Activated naive CD4-positive, alpha-beta T cell treated with anti-CD3 and anti-CD28 coated beads, Interleukin-2, amount 50 U/mL, for 24 hours (primary cell): ENCODE measurements at regions not wholly inside any gene's neighbourhood (a gene's known extent, or its start where the extent isn't known, plus 50 kb on each side); places are given as distances from the start of the nearest gene placed in this dataset.

Experiments
- H3K27ac Mint-ChIP-seq: one replicate; pipeline ENCODE4 v1.8.0; 2021; ENCODE audit warnings: mild to moderate bottlenecking, mixed read lengths
- H3K27me3 Mint-ChIP-seq: one replicate; pipeline ENCODE4 v1.8.0; 2021; ENCODE audit warnings: mixed read lengths
- H3K36me3 Mint-ChIP-seq: one replicate; pipeline ENCODE4 v1.8.0; 2021; ENCODE audit warnings: mixed read lengths
- H3K4me1 Mint-ChIP-seq: one replicate; pipeline ENCODE4 v1.8.0; 2021; ENCODE audit warnings: mixed read lengths
- H3K4me3 Mint-ChIP-seq: one replicate; pipeline ENCODE4 v1.8.0; 2021; ENCODE audit warnings: mild to moderate bottlenecking, mixed read lengths
- H3K9me3 Mint-ChIP-seq: one replicate; pipeline ENCODE4 v1.8.0; 2021; ENCODE audit warnings: mixed read lengths

- Mint-ChIP-seq H3K27ac (no peak overlapping the region), H3K4me1 (no peaks in the 10 kb centered on the region), H3K4me3 (no peak overlapping the region), H3K36me3 (no peaks in the 10 kb centered on the region), H3K27me3 (peaks cover 3% of the 10 kb centered on the region), H3K9me3 (no peaks in the 10 kb centered on the region)
These were observed 178.5 kb upstream of the RNF32 start for GRCh38 chr7:156461881-156462665.

GRCh38 chr7:156460858-156461627 lies 179.5 kb upstream of the RNF32 start:
- H3K27me3 Mint-ChIP-seq: peaks cover 3% of the 10 kb centered on the region
- no peaks in the 10 kb centered on the region for H3K4me1 Mint-ChIP-seq
- no peak overlapping the region for H3K4me3 Mint-ChIP-seq
- no peaks in the 10 kb centered on the region for H3K9me3 Mint-ChIP-seq
- no peak overlapping the region for H3K27ac Mint-ChIP-seq
- no peaks in the 10 kb centered on the region for H3K36me3 Mint-ChIP-seq

DNA sequence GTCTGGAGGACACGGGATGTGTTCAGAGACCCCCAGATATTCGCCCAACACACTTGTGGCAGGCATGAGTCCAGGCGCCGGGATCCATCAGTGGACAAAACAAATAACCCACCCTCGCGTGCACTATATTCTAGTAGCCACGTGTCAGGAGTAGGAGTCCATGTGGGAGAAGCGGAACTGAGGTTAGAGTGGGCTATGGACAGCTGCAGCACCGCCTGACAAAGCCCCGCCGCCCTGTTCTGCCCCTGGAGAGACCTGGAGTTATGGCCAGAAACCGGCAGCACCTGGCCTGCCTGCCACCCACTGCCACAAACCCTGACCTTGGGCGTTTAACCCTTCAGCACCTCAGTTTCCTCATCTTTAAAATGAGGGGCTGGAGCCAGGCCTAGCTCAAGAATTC lies 181.0 kb upstream of the RNF32 start:
- no peak overlapping the region for H3K4me3 Mint-ChIP-seq
- H3K4me1 Mint-ChIP-seq: no peaks in the 10 kb centered on the region
- H3K9me3 Mint-ChIP-seq: no peaks in the 10 kb centered on the region
- peaks cover 3% of the 10 kb centered on the region for H3K27me3 Mint-ChIP-seq
- no peaks in the 10 kb centered on the region for H3K36me3 Mint-ChIP-seq
- H3K27ac Mint-ChIP-seq: no peak overlapping the region

GRCh38 chr7:156459067-156459466 lies 181.5 kb upstream of the RNF32 start:
- Mint-ChIP-seq H3K36me3 (no peaks in the 10 kb centered on the region), H3K27me3 (peaks cover 3% of the 10 kb centered on the region), H3K4me3 (no peak overlapping the region), H3K27ac (no peak overlapping the region), H3K4me1 (no peaks in the 10 kb centered on the region), H3K9me3 (no peaks in the 10 kb centered on the region)

- Mint-ChIP-seq H3K27me3 (peaks cover 3% of the 10 kb centered on the region), H3K4me3 (no peak overlapping the region), H3K36me3 (no peaks in the 10 kb centered on the region), H3K9me3 (no peaks in the 10 kb centered on the region), H3K27ac (no peak overlapping the region), H3K4me1 (no peaks in the 10 kb centered on the region)
These were observed 182.6 kb upstream of the RNF32 start for GRCh38 chr7:156458011-156458410.

DNA sequence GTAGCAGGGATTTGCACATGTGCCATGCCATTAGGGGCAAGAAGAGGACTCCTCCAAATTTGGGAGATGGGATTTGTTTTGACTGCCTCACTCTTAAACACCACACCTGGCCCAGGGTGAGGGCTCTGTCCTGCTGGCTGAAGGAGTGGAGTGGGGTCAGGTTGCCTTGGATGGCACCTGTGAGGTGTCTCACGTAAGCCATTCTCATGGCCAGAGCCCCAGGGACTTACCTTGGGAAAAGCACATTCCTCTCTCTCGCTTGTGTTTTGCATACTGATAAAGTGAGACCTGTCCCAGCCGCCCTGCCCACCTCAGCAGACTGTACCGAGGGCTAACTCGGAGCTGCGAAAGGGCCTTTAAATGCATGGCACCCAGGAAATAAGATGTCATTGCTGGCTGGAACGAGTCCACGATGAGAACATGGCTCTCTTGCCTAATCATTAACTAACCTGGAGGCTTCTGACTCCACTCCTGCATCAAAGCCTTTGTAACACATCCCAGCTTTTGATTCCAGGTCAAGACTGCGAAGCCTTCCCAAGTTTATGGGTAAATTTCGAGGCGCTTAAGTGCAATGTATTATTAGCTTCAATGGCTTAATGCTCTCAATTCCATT lies 184.0 kb upstream of the RNF32 start:
- Mint-ChIP-seq H3K27me3 (peaks cover 3% of the 10 kb centered on the region), H3K9me3 (no peaks in the 10 kb centered on the region), H3K36me3 (no peaks in the 10 kb centered on the region), H3K4me1 (no peaks in the 10 kb centered on the region), H3K27ac (no peak overlapping the region), H3K4me3 (no peak overlapping the region)

- Mint-ChIP-seq H3K36me3 (no peaks in the 10 kb centered on the region), H3K27me3 (peaks cover 3% of the 10 kb centered on the region), H3K9me3 (no peaks in the 10 kb centered on the region), H3K4me1 (no peaks in the 10 kb centered on the region), H3K4me3 (no peak overlapping the region), H3K27ac (no peak overlapping the region)
These were observed 184.5 kb upstream of the RNF32 start for GRCh38 chr7:156456032-156456431.

DNA sequence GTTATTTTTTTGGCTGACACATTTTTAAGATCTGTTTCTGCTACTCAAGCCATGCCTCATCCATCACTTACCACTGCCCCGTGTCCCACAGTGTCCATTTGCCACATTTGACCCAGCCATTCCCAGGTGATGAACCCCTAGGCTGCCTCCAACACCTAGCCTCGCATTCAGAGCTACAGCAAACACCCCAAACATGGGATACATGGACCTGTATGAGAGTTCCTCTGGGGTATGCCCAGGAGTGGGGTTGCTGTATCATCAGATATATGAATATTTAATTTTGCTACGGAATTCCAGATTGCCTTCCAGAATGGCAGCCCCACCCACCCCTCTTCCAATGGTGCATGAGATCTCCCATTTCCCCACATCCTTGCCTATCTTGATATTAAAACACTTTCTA lies 190.1 kb upstream of the RNF32 start:
- H3K27me3 Mint-ChIP-seq: no peaks in the 10 kb centered on the region
- H3K4me3 Mint-ChIP-seq: no peak overlapping the region
- H3K27ac Mint-ChIP-seq: no peak overlapping the region
- no peaks in the 10 kb centered on the region for H3K4me1 Mint-ChIP-seq
- H3K36me3 Mint-ChIP-seq: no peaks in the 10 kb centered on the region
- H3K9me3 Mint-ChIP-seq: no peaks in the 10 kb centered on the region

DNA sequence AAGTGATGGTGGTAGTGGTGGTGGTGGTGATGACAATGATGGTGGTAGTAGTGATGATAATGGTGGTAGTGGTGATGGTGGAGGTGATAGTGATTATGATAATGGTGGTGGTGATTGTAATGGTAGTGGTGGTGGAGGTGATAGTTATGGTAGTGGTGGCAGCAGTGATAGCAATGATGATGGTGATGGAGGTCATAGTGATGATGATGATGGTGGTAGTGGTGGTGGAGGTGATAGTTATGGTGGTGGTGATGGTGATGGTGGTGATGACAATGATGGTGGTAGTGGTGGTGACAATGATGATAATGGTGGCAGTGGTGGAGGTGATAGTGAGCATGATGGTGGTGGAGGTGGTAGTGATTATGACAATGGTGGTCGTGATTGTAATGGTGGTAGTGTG lies 191.7 kb upstream of the RNF32 start:
- no peak overlapping the region for H3K4me3 Mint-ChIP-seq
- no peak overlapping the region for H3K27ac Mint-ChIP-seq
- no peaks in the 10 kb centered on the region for H3K4me1 Mint-ChIP-seq

GRCh38 chr7:156446990-156447389 lies 193.6 kb upstream of the RNF32 start:
- H3K36me3 Mint-ChIP-seq: no peaks in the 10 kb centered on the region
- H3K4me1 Mint-ChIP-seq: no peaks in the 10 kb centered on the region
- no peak overlapping the region for H3K4me3 Mint-ChIP-seq
- no peak overlapping the region for H3K27ac Mint-ChIP-seq
- peaks cover 5% of the 10 kb centered on the region for H3K27me3 Mint-ChIP-seq
- H3K9me3 Mint-ChIP-seq: no peaks in the 10 kb centered on the region

More for the DNA sequence above, 191.7 kb upstream of the RNF32 start:
- Mint-ChIP-seq H3K9me3 (no peaks in the 10 kb centered on the region), H3K36me3 (no peaks in the 10 kb centered on the region), H3K27me3 (peaks cover 2% of the 10 kb centered on the region)

DNA sequence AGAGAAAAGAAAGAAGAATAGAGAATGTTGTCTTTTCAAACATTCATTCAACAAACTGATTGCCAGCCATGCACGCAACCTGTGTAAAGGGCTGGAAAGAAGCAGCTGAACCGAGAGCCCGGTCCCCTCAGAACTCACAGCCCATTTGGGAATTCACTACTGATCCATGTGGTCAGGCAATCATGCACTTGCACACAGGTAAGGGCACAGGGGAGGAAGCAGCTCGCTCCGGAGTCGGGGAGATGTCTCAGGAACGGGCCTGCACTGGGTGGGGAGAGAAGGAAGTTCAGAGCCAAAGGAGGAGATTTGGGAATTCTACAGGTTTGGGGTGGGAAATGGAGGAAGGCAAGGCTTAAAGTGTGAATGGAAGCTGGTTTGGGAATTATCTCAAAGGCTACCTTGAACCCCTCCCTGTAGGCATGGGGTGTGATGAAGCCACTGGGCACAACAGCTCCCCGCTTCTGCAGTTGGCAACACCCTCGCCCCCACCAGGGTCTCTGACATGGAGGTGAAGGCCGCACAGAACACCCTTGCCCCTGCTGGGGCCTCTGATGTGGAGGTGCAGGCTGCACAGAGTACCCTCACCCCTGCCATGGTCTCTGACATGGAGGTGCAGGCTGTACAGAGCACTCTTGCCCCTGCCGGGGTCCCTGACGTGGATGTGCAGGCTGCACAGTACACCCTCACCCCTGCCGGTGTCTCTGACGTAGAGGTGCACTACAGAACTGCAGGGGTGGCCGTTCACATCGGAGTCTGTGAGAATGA lies 194.4 kb upstream of the RNF32 start:
- Mint-ChIP-seq H3K4me3 (no peak overlapping the region), H3K4me1 (no peaks in the 10 kb centered on the region), H3K9me3 (no peaks in the 10 kb centered on the region), H3K27ac (no peak overlapping the region), H3K27me3 (peaks cover 5% of the 10 kb centered on the region), H3K36me3 (no peaks in the 10 kb centered on the region)

DNA sequence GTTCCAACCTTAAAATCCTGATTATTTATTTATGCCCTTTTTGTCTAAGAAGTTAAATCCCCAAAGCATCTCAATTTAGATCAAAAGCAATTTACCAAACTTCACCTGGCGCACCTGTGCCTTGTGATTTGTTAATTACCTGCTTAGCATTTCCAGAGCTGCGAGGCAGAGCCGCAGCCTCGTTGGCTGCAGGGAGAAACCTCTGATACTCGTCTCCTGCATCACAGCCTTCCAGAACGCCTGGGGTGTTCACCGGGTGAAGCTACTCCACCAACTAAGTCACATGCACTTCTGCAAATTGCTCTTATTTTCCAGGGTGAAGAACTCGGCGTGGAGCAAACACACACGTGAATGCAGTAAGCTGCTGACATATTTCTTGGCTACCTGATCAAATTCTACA lies 198.1 kb upstream of the RNF32 start:
- H3K4me1 Mint-ChIP-seq: no peaks in the 10 kb centered on the region
- peaks cover 5% of the 10 kb centered on the region for H3K27me3 Mint-ChIP-seq
- H3K36me3 Mint-ChIP-seq: no peaks in the 10 kb centered on the region
- H3K27ac Mint-ChIP-seq: no peak overlapping the region
- H3K4me3 Mint-ChIP-seq: no peak overlapping the region
- no peaks in the 10 kb centered on the region for H3K9me3 Mint-ChIP-seq

DNA sequence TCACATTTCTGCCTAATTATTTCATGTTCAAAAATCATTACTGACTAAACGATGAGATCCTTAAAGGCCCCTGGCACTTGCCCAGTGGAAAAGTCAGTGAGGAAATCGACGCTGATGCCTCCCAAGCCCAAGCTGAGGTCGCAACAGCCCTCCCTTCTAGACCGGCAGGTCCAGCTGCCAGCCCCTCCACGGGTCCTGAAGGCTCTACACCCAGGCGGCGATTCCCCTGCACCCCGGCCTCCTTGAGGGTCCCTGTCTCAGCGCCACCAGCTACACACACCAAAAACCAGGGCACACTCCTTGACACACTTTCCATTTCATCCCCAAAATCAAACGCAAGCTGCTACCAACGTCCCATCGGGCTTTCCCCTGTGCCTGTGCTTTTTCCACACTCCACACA lies 200.1 kb upstream of the RNF32 start:
- Mint-ChIP-seq H3K9me3 (no peaks in the 10 kb centered on the region), H3K4me1 (no peaks in the 10 kb centered on the region), H3K27ac (no peak overlapping the region), H3K27me3 (peaks cover 5% of the 10 kb centered on the region), H3K4me3 (no peak overlapping the region), H3K36me3 (no peaks in the 10 kb centered on the region)

GRCh38 chr7:156438011-156438410 lies 202.6 kb upstream of the RNF32 start:
- Mint-ChIP-seq H3K4me1 (no peaks in the 10 kb centered on the region), H3K9me3 (no peaks in the 10 kb centered on the region), H3K27ac (no peak overlapping the region), H3K36me3 (no peaks in the 10 kb centered on the region), H3K4me3 (no peak overlapping the region), H3K27me3 (peaks cover 6% of the 10 kb centered on the region)

DNA sequence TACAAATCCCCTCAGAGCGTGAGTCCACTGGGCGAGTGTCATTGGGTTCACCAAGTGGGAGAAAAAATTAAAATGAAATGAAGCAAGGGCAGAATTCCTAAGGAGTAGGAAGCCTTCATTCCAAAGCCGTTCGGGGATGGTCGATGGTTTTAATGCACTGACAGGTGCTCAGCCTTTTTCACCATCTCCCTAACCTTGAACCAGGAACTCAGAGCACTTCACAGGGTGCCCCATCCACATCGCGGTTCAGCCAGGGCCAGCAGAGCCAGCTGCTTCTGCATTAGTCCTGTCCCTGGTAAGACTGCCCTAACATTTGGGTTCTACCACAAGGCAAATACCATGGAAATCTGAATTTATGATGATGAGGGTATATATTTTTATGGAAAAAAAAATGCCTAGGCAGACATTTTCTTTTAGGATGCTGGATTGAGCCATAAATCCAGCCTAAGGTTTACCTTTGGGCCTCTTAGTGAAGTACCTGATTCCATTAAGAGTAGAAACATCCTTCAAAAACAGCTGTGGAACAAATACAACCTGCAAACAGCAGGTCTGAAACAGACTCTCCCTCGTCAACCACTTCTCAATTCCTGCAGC lies 203.5 kb upstream of the RNF32 start:
- H3K4me3 Mint-ChIP-seq: no peak overlapping the region
- no peaks in the 10 kb centered on the region for H3K36me3 Mint-ChIP-seq
- no peaks in the 10 kb centered on the region for H3K9me3 Mint-ChIP-seq
- H3K27me3 Mint-ChIP-seq: peaks cover 4% of the 10 kb centered on the region
- H3K4me1 Mint-ChIP-seq: no peaks in the 10 kb centered on the region
- H3K27ac Mint-ChIP-seq: no peak overlapping the region
